NCI-H2107 treated with DMSO at 0.1 percent for 48 hours (cell line): ENCODE measurements at regions not wholly inside any gene's neighbourhood (a gene's known extent, or its start where the extent isn't known, plus 50 kb on each side); places are given as distances from the start of the nearest gene placed in this dataset.
A peak's percentile ranks its signal among the peaks of the same experiment; 100 is the strongest.

Experiments
- DNase-seq: peaks from one replicate; lab custom pipeline; 2025; ENCODE audit not compliant: unreplicated experiment; lab: John Stamatoyannopoulos, UW

DNA sequence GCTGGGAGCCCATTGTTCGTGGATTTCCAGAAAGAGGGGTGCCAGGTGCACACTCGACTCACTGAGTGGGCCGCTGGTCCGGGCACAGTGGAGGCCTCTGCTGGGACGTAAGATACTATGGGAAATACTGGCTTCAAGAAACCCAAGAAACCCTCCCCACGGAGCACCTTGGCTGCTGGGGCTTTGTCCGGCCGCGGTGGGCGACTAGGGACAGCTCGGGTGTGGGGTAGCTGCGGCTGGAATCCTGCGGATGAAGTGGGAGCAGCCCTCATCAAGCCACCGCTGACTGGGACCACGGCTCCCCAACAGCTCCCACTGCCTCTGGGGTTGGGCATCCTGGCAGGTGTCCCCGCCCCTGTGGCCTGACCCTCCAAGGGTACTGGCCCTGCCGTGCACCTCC, 69.5 kb upstream of the GATA5 start:
- no peak for DNase-seq

DNA sequence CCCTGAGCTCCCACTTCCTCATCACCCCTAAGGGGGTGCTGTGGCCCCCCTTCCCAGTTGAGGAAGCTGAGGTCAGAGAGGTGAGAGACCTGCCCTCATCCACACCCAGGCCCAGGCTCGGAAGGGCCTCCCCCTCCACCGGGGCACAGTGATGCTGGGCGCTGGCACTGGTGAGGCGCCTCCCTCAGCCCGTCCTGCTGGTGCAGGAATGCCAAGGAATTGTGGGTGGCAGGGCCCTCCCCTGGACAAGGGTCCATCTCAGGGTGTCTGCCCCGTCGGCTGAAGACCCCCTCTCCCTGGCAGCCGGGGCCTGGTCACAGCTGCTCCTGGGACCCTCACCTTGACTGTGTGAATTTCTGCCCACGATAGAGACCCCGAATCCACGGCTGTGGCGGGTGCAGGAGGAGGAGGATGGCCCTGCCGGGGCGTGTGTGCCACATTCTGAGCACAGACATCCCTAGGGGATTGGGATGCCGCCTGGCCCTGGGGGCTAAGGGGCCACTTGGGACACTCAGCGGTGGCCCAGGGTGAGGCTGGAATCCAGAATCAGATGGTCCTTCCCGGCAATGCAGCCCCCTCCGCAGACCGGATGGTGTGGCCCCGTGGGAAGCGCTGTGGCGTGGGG, 70.2 kb upstream of the GATA5 start:
- DNase-seq: no peak

DNA sequence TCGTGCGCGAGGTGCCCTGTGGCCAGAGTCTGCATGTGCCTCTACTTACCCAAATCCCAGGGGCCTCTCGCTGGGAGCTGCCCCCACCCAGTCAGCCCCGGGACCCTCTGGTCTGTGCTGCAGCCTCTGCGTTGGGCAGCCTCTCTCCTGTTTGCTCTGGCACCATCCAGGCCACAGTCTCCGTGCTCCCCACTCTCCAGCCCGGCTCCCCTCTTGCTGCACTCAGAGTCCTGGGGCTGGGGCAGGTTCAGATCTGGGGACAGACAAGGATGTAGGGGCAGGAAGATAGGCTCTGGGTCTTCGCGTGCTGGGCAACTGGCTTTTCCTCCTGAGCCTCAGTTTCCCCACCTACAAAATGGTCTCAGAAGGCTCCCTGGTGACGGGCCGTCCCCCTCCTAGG, 70.8 kb upstream of the GATA5 start:
- no peak for DNase-seq

DNA sequence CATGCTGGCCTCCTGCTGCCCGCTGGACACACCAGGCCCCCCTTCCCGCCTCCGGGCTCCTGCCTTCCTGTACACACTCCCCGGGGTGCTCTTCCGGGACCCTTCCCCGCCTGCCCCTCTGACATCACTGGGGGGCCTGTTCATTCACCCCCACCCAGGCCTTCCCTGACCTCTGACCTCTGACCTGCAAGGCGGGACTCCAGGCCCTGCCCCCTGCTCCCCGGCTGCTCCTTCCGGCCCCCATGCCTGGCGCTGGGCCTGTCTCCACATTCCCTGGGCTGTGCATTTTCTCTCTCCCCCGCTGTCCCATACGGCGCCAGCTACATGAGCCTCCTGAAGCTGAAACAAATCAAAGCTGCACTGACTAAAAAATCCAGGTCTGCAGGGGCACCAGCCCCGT, 71.6 kb upstream of the GATA5 start:
- no peak for DNase-seq

DNA sequence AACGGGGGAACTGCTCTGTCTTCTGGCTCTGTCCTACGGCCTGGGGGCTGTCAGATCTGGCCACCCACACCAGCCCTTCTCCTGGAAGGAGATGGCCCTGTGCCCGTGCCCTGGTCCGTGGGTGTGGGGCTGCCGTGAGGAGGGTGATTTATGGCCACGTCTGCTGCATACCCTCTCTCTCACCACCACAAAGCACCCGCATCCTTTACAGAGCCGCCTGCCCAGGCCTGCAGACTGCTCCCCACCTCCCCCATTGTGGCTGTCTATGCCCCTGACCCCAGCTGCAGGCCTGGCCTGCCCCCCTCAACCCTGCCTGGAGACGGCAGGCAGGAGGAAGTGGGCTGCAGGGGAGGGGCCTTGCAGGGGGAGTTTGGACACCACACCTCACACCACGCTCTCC, 72.7 kb upstream of the GATA5 start:
- no peak for DNase-seq

DNA sequence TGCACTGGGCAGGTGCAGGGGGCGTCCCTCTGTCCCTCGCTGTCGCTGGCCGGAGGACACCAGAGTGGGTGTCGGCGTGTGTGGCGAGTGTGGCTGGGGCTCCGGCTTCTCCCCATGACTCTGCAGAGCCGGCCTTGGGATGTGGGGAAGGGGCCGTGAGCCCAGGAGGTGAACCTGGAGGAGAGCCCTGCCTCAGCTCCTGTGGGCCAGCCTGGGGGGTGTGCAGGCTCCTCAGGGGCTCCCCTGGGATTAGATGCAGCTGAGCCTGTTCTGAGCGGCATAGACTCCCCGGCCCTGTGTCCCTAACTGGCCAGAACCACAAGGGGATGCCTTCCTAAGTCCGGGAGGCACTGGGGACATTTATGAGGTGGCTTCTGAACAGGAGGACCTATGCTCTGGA, 73.2 kb upstream of the GATA5 start:
- DNase-seq: no peak

DNA sequence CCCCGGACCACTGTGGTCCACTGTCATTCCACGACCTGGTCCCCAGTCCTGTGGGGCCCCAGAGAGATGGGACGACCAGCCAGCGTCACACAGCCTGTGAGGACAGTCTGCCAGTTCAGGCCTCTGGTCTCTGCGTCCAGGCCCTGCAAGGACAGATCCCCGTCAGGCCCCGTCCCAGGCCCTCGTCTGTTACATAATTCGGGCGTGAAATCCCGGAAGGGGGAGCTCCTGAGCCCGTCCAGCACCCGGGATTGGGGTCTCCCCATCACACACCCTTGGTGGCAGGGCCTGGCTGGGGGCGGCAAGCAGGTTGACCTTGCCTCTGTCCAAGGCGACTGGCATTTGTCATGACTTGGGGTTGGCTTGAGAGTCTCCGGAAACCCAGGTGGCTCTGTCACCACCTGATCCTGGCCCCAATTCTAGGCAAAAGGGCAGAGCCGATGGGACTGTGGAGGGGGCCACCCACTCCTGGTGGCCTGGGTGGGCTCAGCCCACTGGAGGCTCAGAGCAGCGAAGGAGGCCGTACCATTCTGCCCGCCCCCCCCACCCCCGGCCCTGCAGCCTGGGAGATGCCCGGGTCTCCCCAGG, 73.8 kb upstream of the GATA5 start:
- DNase-seq: no peak

DNA sequence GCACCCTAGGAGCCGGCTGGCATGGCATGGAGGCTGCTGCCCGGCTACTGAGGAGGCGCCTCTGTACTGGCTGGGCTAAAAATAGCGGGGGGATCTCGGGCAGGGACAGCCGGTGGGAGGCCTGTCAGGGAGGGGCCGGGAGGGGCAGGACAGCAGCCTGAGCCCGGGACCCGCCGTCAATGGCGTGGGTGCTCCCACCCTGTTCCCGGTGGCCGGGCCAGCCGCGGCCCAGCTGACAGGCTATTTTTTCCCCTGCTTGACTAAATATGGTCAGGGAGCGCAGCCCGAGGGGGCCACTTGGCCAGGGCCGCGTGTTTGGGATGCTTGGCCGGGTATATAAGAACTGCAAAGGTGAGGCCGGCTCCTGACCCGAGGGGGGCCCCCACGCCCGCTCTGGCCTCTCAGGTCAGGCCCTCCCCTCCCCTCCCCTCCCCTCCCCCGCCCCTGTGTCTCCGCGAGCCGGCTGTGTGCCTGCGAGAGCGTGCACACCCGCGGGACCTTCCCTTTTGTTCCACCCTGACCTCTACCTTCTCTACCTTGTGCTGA, 74.4 kb upstream of the GATA5 start:
- DNase-seq: no peak

DNA sequence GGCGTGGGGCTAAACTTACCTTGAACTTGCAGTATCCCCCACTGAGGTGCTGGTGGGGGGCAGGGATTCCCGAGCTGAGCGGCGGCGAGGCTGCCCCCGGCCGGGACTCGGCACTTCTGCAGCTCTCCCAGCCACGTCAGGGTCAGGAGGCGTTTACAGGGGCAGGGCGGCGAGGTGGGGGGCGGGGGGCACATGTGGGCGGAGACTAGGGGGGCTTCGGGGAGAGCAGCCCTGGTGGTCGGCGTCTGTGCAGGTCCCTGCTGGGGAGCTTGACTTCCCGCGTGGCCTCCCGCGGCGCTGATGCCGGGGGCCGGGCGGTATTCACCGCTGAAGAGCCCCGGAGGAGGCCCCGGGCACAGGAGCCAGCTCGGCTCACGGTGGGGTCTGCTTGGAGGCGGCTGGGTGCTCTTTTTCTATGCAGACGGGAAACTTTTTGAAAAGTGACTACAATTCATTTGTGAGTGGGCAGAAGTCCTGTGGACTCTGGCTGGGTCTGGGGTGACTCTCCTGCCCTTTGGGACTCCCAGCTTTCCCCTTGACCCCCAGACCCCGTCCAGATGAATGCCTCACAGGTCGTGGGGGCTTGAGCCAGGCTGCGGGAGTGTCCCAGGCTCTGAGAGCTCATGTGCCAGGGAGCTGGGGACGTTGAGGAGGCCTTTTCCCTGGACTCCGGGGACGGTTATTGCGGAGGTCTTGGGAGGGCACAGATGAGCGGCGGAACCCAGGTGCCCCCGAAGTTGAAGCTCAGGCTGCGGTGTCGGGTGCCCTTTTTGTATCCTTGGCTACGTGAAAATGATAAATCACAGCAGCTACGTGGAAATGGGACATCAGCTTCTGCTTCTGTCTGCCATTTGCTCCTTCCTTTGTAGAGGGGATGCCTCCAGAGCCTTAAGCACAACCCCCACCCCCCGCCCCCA, 75.9 kb upstream of the GATA5 start:
- DNase-seq: no peak

DNA sequence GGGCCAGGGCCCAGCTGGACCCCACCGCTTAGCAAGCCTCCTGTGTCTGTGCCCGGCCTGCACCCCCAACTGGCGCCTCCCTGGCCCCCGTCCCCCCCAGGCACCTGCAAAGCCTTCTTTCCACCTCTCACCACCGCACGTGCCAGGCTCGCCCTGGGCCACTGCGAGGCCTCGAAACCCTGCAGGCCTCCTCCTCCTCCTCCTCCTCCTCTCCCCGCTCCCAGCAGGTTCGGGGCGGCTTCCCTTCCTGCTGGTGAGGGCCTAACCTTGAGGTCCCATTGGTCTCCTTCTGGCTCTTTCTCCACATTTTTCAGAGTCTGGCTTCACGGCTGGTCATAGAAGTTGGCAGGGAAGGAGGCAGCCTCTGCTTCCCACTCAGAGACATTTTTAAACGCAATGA, 76.8 kb upstream of the GATA5 start:
- DNase-seq: no peak

DNA sequence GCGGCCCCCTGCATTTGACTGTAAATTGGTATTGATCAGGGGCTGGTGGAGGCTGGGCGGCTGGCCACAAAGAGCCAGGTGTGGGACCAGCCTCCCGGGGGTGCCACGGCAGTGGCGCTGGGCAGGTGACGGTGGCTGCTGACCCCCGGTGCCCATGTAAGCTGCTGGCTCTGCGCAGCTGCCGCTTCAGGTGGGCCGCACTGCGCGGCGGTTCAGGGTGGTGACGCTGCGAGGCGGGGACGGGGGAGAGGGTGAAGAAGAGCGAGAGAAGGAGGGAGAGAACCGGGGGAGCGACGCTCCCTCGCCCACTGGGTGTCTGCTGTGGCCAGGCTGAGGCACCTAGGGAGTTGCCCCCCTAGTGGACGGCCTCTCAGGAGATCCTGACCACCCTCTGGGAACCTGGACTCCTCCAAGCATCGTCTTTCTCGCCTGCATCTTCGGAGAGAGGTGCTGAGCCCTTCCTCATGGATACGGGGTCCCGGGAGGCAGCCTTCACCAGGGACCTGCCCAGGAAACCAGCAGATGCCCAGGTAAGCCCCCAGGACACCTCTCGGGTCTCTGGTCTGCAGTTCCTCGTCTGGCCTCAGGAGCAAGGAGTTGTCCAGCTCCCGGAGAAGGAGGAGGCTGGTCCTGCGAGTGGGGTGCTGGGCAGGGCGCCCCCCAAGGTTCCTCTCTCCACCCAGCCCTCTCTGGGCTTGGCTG, 77.5 kb upstream of the GATA5 start:
- DNase-seq: no peak

DNA sequence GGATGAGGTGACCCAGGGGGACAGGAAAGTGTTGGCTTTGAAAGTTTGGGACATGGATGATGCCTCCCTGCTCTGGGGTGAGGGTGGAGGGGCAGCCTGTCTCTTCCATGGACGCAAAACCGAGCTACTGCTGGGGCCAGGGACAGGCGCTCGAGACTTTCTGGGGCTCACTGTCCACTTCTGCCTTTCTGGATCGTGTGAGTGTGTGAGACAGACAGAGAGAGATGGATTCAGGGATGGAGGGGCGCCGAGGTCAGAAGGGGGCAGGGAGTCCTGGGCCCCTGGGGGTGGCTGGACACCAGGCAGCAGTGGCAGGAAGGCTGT, 78.0 kb upstream of the GATA5 start:
- DNase-seq: no peak

DNA sequence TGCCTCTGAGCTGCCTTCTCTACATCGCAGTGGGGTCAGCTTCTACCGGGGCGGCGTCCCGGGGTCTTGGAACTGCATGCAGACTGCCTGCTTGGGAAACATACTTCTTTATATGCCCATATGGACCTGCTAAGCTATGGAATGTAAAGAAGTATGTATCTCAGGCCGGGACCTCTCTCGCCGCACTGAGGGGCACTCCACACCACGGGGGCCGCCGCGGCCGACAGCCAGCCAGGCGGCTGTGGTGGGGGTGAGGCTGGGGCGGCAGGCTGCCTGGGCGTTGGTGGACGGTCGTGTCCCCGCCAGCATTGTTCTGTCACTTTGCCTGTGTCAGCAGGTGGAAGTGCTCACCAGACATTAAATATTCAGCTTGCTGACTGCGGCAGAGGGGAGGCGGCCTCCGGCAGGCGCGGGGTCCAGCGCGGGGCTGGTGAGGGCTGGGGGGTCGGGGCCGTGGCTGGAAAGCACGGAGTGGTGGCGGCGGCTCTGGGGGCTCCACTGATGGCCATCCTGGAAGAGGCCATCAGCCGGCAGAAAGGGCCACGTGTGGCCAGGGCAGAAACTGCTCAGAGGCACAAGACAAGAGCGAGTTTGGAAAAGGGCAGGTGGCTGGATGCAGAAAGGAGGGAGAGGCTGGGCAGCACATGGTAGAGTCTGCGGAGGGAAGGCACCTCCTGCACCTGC, 78.6 kb upstream of the GATA5 start:
- peak; percentile 17 for DNase-seq

DNA sequence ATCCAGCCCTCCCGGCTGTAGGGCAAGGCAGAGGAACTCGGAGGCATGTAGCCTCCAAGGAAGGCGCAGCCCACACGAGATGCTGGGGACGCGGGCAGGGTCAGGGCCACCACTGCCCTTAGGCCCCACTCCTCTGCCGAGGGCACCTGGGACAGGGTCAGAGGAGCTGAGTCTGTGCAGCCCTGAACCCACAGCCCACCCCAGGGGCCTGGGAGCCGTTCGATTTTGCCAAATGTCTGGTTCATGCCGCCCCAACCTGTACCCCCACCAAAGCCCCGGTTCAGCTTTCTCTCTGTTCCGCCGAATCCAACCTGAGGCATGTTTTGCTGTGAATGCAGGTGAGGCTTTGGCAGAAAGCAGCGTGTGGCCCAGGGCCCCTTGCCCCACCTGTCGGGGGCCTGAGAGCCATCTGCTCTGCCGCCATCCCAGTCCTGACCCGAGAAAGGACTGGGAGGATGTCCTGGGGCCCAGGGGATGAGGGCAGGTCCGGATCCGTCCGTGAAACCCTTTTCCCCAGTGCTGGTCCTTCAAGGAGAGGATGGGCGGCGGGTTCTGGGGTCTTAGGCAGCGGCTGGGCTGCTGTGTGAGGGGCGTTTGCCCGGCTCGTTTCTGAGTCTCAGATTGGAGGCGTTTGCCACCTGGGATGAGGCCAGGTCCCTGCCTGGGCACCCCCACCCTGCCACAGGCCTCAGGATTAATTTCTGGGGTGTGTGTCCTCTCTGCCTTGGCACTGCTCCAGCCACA, 79.3 kb upstream of the GATA5 start:
- no peak for DNase-seq

DNA sequence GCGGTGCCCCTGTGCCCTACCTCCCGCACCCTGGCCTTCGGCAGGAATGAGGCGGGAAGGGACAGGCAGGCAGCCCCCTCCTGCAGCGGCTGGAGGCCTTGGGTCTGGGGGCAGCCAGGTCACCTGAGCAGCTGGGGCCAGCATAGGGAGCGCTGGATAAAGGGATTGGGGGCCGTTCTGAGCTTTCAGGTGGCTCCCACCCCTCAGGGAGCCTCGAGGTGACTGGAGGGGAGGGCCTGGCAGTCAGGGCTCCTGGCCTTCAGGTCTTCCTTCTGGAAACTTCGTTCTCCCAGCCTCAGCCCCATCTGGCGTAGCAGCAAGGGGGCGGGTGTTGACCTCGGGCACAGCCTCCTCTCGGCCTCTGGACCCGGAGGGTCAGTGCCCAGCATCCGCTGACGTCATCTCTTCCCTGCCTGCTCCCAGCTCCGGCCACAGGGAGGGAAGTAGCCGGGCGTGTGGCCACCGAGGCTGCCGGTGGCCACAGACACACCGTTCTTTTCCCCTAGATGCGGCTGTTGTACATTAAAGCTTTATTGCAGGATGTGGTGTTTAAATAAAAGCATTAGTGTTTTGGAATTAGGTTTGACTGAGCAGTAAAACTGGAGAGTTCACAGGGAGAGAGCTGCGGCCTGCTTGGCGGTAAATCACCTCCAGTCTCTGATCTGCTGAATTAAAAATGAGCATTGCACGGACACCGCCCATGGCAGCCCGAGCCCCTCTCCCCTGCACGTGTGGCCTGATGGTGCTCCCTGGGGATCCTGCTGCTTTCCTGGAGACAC, 80.0 kb upstream of the GATA5 start:
- no peak for DNase-seq

DNA sequence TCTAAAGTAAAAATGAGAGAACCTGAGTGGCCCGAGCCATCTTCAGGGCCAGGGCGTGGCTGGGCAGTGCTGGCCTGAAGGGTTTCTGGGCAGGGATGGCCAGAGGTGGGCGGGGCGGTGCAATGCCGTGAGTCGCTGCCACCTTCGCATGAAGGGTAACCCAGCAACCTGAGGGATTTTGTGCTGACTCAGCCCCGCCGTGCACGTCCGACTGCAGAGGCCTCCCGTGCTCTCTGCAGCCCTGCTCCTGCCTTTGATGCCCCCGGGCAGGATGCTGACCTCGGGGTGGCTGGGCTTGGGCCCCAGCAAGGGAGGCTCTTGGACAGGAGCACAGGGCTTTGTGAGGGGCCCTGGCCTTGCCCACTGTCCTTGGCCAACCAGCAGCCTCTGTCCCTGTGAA, 81.7 kb upstream of the GATA5 start:
- no peak for DNase-seq

DNA sequence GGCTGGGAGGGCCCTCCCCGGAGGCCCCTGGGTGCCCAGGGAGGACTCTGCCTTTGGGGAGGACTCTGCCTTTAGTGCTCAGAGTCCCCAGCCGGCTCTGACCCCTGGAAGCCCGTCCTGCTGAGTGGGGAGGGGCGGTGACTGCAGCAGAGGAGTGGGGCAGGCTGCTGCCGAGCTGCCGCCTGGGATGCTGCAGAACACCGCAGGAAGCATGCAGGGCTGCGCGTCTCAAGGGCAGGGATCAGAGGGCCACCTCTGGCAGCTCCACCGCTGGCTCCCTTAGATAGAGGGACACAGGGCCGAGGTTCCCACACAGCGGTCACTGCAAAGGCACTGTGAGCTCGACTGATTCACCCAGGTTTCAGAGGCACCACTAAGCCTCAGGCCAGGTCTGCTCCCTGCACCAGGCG, 82.2 kb upstream of the GATA5 start:
- DNase-seq: no peak

DNA sequence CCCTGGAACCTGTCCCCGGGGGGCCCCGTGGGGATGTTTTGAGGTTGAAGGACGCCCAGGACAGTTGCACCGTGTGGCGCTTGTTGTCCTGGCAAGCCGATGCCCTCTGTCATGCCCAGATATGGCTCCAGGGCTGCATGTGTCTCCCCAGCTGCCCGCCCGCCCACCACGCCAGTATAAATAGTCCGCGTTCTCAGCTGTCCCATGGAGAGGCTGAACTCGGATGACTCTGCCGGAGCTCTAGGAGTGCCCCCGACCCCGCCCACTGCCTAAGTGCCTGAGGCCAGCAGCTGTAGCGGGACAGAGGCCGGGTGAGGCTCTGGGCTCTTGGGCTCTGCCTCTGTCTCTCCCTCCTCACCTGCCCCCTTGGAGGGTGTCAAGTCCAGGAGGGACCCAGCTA, 83.0 kb upstream of the GATA5 start:
- no peak for DNase-seq

DNA sequence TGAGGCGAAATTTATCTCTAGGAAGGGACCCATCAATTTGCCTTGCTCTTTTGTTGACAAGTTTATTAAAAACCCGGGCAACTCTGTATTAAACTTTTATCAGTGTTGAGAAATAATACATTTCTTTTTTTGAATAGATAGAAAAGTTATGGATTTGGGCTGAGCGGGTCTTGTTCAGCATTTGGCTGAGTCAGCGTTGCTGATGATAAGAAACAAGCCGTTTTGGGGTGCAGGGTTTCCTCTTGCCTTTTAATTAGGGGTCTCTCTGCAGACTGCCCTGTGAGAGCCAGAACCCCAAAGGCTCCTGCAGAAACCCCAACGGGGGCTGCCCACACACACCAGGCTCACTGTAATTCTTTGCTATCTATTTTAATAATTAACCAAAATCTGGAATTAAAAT, 82.1 kb upstream of the SLCO4A1 start:
- no peak for DNase-seq

DNA sequence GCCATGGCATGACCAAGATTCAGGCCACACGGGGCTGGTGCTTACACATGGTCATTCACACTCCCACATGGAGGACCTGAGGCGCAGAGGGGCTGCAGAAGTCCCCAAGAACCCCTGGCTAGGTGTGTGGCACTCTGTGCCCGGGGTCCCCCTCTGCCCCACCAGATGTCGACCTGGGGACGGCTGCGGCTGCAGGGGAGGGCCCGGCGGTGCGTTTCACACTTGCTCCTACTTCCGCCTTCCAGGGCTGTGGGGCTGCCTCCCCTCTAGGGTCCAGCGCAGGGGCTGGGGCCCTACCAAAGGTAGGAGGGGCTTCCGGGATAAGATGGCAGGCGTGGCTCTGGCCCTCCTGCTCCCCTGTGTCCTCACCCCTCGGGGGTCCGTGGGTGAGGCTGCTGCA, 81.1 kb upstream of the SLCO4A1 start:
- DNase-seq: no peak
